Common myeloid progenitor, CD34-positive (primary cell): ENCODE measurements at regions not wholly inside any gene's neighbourhood (a gene's known extent, or its start where the extent isn't known, plus 50 kb on each side); places are given as distances from the start of the nearest gene placed in this dataset.

Experiments
- CTCF ChIA-PET: fragments of 350-600 bp; sonication (Branson Sonifier 250); formaldehyde crosslinking; loops from one replicate; lab custom pipeline; 2021; ENCODE audit warnings: antibody characterized with exemption; lab: Charles Lee
- POLR2A ChIA-PET: fragments of 350-600 bp; sonication (Branson Sonifier 250); formaldehyde crosslinking; loops from one replicate; lab custom pipeline; 2021; ENCODE audit warnings: antibody characterized with exemption; lab: Charles Lee
- DNase-seq, 3 donors: peaks; one replicate each; pipeline versions ENCODE4 v3.0.0 to v3.0.0-alpha.2; 2013
- H3K27ac ChIP-seq, 2 experiments: 1 replicate in 1 of 2; 2 replicates in 1 of 2; pipeline ENCODE4 v1.7.0; 2013; ENCODE audit warnings: inconsistent platforms in 2 of 2, low read length in 2 of 2, mild to moderate bottlenecking in 2 of 2, low read depth in 1 of 2, moderate library complexity in 1 of 2; ENCODE audit not compliant: severe bottlenecking in 2 of 2, insufficient read depth in 1 of 2, poor library complexity in 1 of 2
- H3K27me3 ChIP-seq, 5 experiments: replicated peaks in 2 of 5; 1 replicate in 3 of 5; 2 replicates in 2 of 5; pipeline versions ENCODE4 v1.6.1 to v1.7.0; 2013; ENCODE audit warnings: low read length in 4 of 5, mild to moderate bottlenecking in 2 of 5, moderate library complexity in 2 of 5, inconsistent platforms in 1 of 5; ENCODE audit not compliant: insufficient read depth in 5 of 5, control insufficient read depth in 4 of 5
- H3K36me3 ChIP-seq, 4 experiments: 1 replicate in 2 of 4; 2 replicates in 2 of 4; pipeline versions ENCODE4 v1.6.1 to v1.7.0; 2013; ENCODE audit warnings: low read length in 3 of 4, control low read depth in 1 of 4, mild to moderate bottlenecking in 1 of 4; ENCODE audit not compliant: control insufficient read depth in 4 of 4, insufficient read depth in 4 of 4
- H3K4me1 ChIP-seq, 4 experiments: 1 replicate in 3 of 4; 2 replicates in 1 of 4; pipeline versions ENCODE4 v1.6.1 to v1.7.1; 2013; ENCODE audit warnings: low read length in 3 of 4, mild to moderate bottlenecking in 3 of 4, control low read depth in 1 of 4, inconsistent platforms in 1 of 4, moderate library complexity in 1 of 4; ENCODE audit not compliant: control insufficient read depth in 4 of 4, insufficient read depth in 4 of 4; ENCODE audit errors: control extremely low read depth in 1 of 4
- H3K4me3 ChIP-seq, 7 experiments: 1 replicate in 4 of 7; 2 replicates in 3 of 7; pipeline versions ENCODE4 v1.5.1 to v1.7.0; 2013; ENCODE audit warnings: mild to moderate bottlenecking in 7 of 7, low read length in 6 of 7, moderate library complexity in 6 of 7, inconsistent platforms in 2 of 7, low read depth in 2 of 7, control low read depth in 1 of 7; ENCODE audit not compliant: insufficient read depth in 4 of 7, control insufficient read depth in 1 of 7; ENCODE audit errors: extremely low read depth in 1 of 7
- H3K9me3 ChIP-seq, 5 experiments: 1 replicate in 4 of 5; 2 replicates in 1 of 5; pipeline versions ENCODE4 v1.6.1 to v1.7.1; 2013; ENCODE audit warnings: low read length in 4 of 5, mild to moderate bottlenecking in 2 of 5, inconsistent platforms in 1 of 5, low read depth in 1 of 5, moderate library complexity in 1 of 5; ENCODE audit not compliant: control insufficient read depth in 4 of 5, insufficient read depth in 2 of 5; ENCODE audit errors: control extremely low read depth in 1 of 5
- WGBS: methylation state at CpG from one replicate; pipeline ENCODE4 v1.1.5; 2013; ENCODE audit not compliant: insufficient coverage; 5-methylcytosine and 5-hydroxymethylcytosine counted together

GRCh38 chr7:41142904-41143473, 559.9 kb downstream of the INHBA start:
- H3K27ac ChIP-seq, result no peak overlapping the region
- no peak for DNase-seq
- ChIA-PET POLR2A (no interaction called here), CTCF (no interaction called here)
- H3K27me3 ChIP-seq, result no peaks in the 10 kb centered on the region
- no peak overlapping the region for H3K4me3 ChIP-seq
- H3K36me3 ChIP-seq, result no peaks in the 10 kb centered on the region
- H3K4me1 ChIP-seq, result no peaks in the 10 kb centered on the region
- H3K9me3 ChIP-seq, result no peaks in the 10 kb centered on the region

GRCh38 chr7:41139789-41140188, 563.1 kb downstream of the INHBA start:
- no peak overlapping the region for H3K27ac ChIP-seq
- ChIA-PET POLR2A (no interaction called here), CTCF (no interaction called here)
- no peaks in the 10 kb centered on the region for H3K4me1 ChIP-seq
- no peaks in the 10 kb centered on the region for H3K9me3 ChIP-seq
- WGBS, result no CpG with 5 or more reads among the region's 5 CpGs
- no peak overlapping the region for H3K4me3 ChIP-seq
- H3K36me3 ChIP-seq, result no peaks in the 10 kb centered on the region
- H3K27me3 ChIP-seq, result no peaks in the 10 kb centered on the region
- no peak for DNase-seq

GRCh38 chr7:41136551-41136950, 566.3 kb downstream of the INHBA start:
- H3K36me3 ChIP-seq, result no peaks in the 10 kb centered on the region
- ChIA-PET CTCF (no interaction called here), POLR2A (no interaction called here)
- H3K27ac ChIP-seq, result no peak overlapping the region
- 100% methylated on average over 13 of the region's 15 CpGs for WGBS
- H3K27me3 ChIP-seq, result no peaks in the 10 kb centered on the region
- peaks cover 0 to 3% (median 1%) of the 10 kb centered on the region in 4 experiments for H3K4me1 ChIP-seq
- H3K9me3 ChIP-seq, result no peaks in the 10 kb centered on the region
- no peak overlapping the region for H3K4me3 ChIP-seq
- DNase-seq, result no peak

GRCh38 chr7:41135511-41135910, 567.4 kb downstream of the INHBA start:
- POLR2A ChIA-PET, result no interaction called here
- CTCF ChIA-PET, result no interaction called here

GRCh38 chr7:41134300-41135255, 568.3 kb downstream of the INHBA start:
- H3K9me3 ChIP-seq, result no peaks in the 10 kb centered on the region
- CTCF ChIA-PET, result no interaction called here
- POLR2A ChIA-PET, result no interaction called here
- DNase-seq, result peak in 2 of 3 donors; percentile 14 to 21
- no peak overlapping the region for H3K4me3 ChIP-seq
- no peak overlapping the region for H3K27ac ChIP-seq
- 80% methylated on average over 1 of the region's 3 CpGs for WGBS
- no peaks in the 10 kb centered on the region for H3K36me3 ChIP-seq
- H3K27me3 ChIP-seq, result no peaks in the 10 kb centered on the region
- H3K4me1 ChIP-seq, result peaks cover 0 to 3% (median 1%) of the 10 kb centered on the region in 4 experiments

More at GRCh38 chr7:41135511-41135910, 567.4 kb downstream of the INHBA start:
- no peak for DNase-seq
- Histone ChIP-seq H3K36me3 (no peaks in the 10 kb centered on the region), H3K27ac (no peak overlapping the region), H3K4me3 (no peak overlapping the region), H3K9me3 (no peaks in the 10 kb centered on the region), H3K27me3 (no peaks in the 10 kb centered on the region), H3K4me1 (peaks cover 0 to 3% (median 1%) of the 10 kb centered on the region in 4 experiments)
- WGBS, result 100% methylated on average over 6 of the region's 6 CpGs

GRCh38 chr7:41133690-41134299, 569.1 kb downstream of the INHBA start:
- POLR2A ChIA-PET, result no interaction called here
- CTCF ChIA-PET, result no interaction called here
- Histone ChIP-seq H3K9me3 (no peaks in the 10 kb centered on the region), H3K27ac (no peak overlapping the region), H3K4me1 (peaks cover 0 to 3% (median 1%) of the 10 kb centered on the region in 4 experiments), H3K36me3 (no peaks in the 10 kb centered on the region), H3K27me3 (no peaks in the 10 kb centered on the region), H3K4me3 (no peak overlapping the region)
- peak in 1 of 3 donors; percentile 7 for DNase-seq
- WGBS, result 98% methylated on average over 4 of the region's 10 CpGs

GRCh38 chr7:41131956-41132355, 570.9 kb downstream of the INHBA start:
- CTCF ChIA-PET, result no interaction called here
- no peaks in the 10 kb centered on the region for H3K36me3 ChIP-seq
- POLR2A ChIA-PET, result no interaction called here
- no peaks in the 10 kb centered on the region for H3K9me3 ChIP-seq
- no peak for DNase-seq
- no peaks in the 10 kb centered on the region for H3K27me3 ChIP-seq
- no peak overlapping the region for H3K27ac ChIP-seq
- H3K4me3 ChIP-seq, result no peak overlapping the region
- WGBS, result 90% methylated on average over 2 of the region's 6 CpGs
- H3K4me1 ChIP-seq, result peaks cover 0 to 3% (median 1%) of the 10 kb centered on the region in 4 experiments
